ENCODE measurements at regions not wholly inside any gene's neighbourhood (a gene's known extent, or its start where the extent isn't known, plus 50 kb on each side); places are given as distances from the start of the nearest gene placed in this dataset.

- TF ChIP-seq CTCF (IDR thresholded peaks at IDR 0.05) (no peak), ZFX (IDR thresholded peaks at IDR 0.05; ENCODE audit: borderline replicate concordance) (no peak)
Observed at GRCh38 chr15:92772626-92773244, 117.2 kb upstream of the FAM174B start.

All from 22Rv1 (cell line).